ENCODE measurements at regions not wholly inside any gene's neighbourhood (a gene's known extent, or its start where the extent isn't known, plus 50 kb on each side); places are given as distances from the start of the nearest gene placed in this dataset.

DNA sequence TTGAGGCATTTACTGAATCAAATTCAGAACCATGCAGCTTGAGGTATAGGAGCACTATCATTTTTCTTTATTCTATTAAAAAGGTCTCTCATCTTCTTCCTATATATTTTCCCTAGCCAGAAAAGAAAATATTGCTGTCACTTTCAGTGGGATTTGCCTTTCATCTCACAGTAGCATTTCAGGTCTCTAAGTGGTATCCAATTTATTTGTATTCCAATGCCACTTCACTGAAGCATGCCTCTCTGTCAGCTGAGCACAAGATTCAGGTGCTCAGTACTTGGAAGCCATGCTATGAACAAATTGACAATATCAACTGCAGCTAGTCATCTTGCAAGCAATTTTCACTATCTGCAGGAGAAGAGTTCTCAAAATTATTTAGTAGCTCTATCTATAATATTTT is 457.2 kb upstream of the SLC39A10 start:
- TF ChIP-seq SP1 (CRISPR knock-in tag; conservative IDR thresholded peaks at IDR 0.05), result no peak
- TF ChIP-seq, protein P1, sequence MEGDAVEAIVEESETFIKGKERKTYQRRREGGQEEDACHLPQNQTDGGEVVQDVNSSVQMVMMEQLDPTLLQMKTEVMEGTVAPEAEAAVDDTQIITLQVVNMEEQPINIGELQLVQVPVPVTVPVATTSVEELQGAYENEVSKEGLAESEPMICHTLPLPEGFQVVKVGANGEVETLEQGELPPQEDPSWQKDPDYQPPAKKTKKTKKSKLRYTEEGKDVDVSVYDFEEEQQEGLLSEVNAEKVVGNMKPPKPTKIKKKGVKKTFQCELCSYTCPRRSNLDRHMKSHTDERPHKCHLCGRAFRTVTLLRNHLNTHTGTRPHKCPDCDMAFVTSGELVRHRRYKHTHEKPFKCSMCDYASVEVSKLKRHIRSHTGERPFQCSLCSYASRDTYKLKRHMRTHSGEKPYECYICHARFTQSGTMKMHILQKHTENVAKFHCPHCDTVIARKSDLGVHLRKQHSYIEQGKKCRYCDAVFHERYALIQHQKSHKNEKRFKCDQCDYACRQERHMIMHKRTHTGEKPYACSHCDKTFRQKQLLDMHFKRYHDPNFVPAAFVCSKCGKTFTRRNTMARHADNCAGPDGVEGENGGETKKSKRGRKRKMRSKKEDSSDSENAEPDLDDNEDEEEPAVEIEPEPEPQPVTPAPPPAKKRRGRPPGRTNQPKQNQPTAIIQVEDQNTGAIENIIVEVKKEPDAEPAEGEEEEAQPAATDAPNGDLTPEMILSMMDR (IDR thresholded peaks at IDR 0.05), result no peak
- TF ChIP-seq, protein P2, sequence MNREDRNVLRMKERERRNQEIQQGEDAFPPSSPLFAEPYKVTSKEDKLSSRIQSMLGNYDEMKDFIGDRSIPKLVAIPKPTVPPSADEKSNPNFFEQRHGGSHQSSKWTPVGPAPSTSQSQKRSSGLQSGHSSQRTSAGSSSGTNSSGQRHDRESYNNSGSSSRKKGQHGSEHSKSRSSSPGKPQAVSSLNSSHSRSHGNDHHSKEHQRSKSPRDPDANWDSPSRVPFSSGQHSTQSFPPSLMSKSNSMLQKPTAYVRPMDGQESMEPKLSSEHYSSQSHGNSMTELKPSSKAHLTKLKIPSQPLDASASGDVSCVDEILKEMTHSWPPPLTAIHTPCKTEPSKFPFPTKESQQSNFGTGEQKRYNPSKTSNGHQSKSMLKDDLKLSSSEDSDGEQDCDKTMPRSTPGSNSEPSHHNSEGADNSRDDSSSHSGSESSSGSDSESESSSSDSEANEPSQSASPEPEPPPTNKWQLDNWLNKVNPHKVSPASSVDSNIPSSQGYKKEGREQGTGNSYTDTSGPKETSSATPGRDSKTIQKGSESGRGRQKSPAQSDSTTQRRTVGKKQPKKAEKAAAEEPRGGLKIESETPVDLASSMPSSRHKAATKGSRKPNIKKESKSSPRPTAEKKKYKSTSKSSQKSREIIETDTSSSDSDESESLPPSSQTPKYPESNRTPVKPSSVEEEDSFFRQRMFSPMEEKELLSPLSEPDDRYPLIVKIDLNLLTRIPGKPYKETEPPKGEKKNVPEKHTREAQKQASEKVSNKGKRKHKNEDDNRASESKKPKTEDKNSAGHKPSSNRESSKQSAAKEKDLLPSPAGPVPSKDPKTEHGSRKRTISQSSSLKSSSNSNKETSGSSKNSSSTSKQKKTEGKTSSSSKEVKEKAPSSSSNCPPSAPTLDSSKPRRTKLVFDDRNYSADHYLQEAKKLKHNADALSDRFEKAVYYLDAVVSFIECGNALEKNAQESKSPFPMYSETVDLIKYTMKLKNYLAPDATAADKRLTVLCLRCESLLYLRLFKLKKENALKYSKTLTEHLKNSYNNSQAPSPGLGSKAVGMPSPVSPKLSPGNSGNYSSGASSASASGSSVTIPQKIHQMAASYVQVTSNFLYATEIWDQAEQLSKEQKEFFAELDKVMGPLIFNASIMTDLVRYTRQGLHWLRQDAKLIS (CRISPR knock-in tag; IDR thresholded peaks at IDR 0.05; ENCODE audit: borderline replicate concordance), result no peak
- TF ChIP-seq, protein P3, sequence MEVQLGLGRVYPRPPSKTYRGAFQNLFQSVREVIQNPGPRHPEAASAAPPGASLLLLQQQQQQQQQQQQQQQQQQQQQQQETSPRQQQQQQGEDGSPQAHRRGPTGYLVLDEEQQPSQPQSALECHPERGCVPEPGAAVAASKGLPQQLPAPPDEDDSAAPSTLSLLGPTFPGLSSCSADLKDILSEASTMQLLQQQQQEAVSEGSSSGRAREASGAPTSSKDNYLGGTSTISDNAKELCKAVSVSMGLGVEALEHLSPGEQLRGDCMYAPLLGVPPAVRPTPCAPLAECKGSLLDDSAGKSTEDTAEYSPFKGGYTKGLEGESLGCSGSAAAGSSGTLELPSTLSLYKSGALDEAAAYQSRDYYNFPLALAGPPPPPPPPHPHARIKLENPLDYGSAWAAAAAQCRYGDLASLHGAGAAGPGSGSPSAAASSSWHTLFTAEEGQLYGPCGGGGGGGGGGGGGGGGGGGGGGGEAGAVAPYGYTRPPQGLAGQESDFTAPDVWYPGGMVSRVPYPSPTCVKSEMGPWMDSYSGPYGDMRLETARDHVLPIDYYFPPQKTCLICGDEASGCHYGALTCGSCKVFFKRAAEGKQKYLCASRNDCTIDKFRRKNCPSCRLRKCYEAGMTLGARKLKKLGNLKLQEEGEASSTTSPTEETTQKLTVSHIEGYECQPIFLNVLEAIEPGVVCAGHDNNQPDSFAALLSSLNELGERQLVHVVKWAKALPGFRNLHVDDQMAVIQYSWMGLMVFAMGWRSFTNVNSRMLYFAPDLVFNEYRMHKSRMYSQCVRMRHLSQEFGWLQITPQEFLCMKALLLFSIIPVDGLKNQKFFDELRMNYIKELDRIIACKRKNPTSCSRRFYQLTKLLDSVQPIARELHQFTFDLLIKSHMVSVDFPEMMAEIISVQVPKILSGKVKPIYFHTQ (CRISPR knock-in tag; IDR thresholded peaks at IDR 0.05), result no peak
- TF ChIP-seq, protein P4, sequence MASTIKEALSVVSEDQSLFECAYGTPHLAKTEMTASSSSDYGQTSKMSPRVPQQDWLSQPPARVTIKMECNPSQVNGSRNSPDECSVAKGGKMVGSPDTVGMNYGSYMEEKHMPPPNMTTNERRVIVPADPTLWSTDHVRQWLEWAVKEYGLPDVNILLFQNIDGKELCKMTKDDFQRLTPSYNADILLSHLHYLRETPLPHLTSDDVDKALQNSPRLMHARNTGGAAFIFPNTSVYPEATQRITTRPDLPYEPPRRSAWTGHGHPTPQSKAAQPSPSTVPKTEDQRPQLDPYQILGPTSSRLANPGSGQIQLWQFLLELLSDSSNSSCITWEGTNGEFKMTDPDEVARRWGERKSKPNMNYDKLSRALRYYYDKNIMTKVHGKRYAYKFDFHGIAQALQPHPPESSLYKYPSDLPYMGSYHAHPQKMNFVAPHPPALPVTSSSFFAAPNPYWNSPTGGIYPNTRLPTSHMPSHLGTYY (CRISPR knock-in tag; IDR thresholded peaks at IDR 0.05), result no peak

Measured in WTC11 (cell line).